Stimulated activated CD4-positive, alpha-beta T cell treated with anti-CD3 and anti-CD28 coated beads, Interleukin-1b, Interleukin-23, amount 100 ng/mL, for 1 hour (primary cell): ENCODE measurements at regions not wholly inside any gene's neighbourhood (a gene's known extent, or its start where the extent isn't known, plus 50 kb on each side); places are given as distances from the start of the nearest gene placed in this dataset.
"Not testable (repeated sequence)": the region's sequence is repeated elsewhere in the genome, so short reads cannot be mapped to it uniquely, and the experiment has no call there.

Experiments
- DNase-seq, 2 donors: peaks; one replicate each; pipeline ENCODE4 v3.0.0-alpha.2; 2020; ENCODE audit warnings: low read depth in 2 of 2

- DNase-seq, result no peak
Observed at GRCh38 chr5:123949043-123949804, 437.2 kb downstream of the CSNK1G3 start.

GRCh38 chr5:123947797-123948196 is 435.8 kb downstream of the CSNK1G3 start:
- no peak for DNase-seq

- no peak for DNase-seq
Observed at GRCh38 chr5:123945548-123945947, 433.6 kb downstream of the CSNK1G3 start.

- no peak for DNase-seq
Observed at GRCh38 chr5:123943151-123943550, 431.2 kb downstream of the CSNK1G3 start.

- no peak for DNase-seq
Observed at GRCh38 chr5:123940416-123940815, 428.4 kb downstream of the CSNK1G3 start.

- DNase-seq, result no peak
Observed at GRCh38 chr5:123937230-123937629, 425.3 kb downstream of the CSNK1G3 start.

- no peak for DNase-seq
Observed at GRCh38 chr5:123936548-123936947, 424.6 kb downstream of the CSNK1G3 start.

- DNase-seq, result not testable (repeated sequence)
Observed at GRCh38 chr5:123933812-123934211, 421.8 kb downstream of the CSNK1G3 start.

- no peak for DNase-seq
Observed at GRCh38 chr5:123929055-123929474, 417.1 kb downstream of the CSNK1G3 start.

- DNase-seq, result no peak
Observed at GRCh38 chr5:123928401-123928800, 416.4 kb downstream of the CSNK1G3 start.

- no peak for DNase-seq
Observed at GRCh38 chr5:123921193-123921592, 409.2 kb downstream of the CSNK1G3 start.

- no peak for DNase-seq
Observed at GRCh38 chr5:123916345-123917121, 404.6 kb downstream of the CSNK1G3 start.

GRCh38 chr5:123914333-123914732 is 402.4 kb downstream of the CSNK1G3 start:
- no peak for DNase-seq

GRCh38 chr5:123907349-123907748 is 395.4 kb downstream of the CSNK1G3 start:
- no peak for DNase-seq

- DNase-seq, result no peak
Observed at GRCh38 chr5:123906698-123907295, 394.8 kb downstream of the CSNK1G3 start.

GRCh38 chr5:123885081-123885480 is 373.1 kb downstream of the CSNK1G3 start:
- DNase-seq, result no peak

GRCh38 chr5:123882965-123883345 is 371.0 kb downstream of the CSNK1G3 start:
- no peak for DNase-seq

- no peak for DNase-seq
Observed at GRCh38 chr5:123882319-123882964, 370.5 kb downstream of the CSNK1G3 start.

- no peak for DNase-seq
Observed at GRCh38 chr5:123881759-123882244, 369.8 kb downstream of the CSNK1G3 start.

- DNase-seq, result no peak
Observed at GRCh38 chr5:123880875-123881274, 368.9 kb downstream of the CSNK1G3 start.

- no peak for DNase-seq
Observed at GRCh38 chr5:123879071-123879470, 367.1 kb downstream of the CSNK1G3 start.

GRCh38 chr5:123876276-123876790 is 364.4 kb downstream of the CSNK1G3 start:
- DNase-seq, result no peak
